Neural progenitor cell (in vitro differentiated cells): ENCODE measurements at regions not wholly inside any gene's neighbourhood (a gene's known extent, or its start where the extent isn't known, plus 50 kb on each side); places are given as distances from the start of the nearest gene placed in this dataset.

ENCODE experiments used
- CTCF ChIP-seq: fragments of 200-600 bp; sonication (generic); IDR thresholded peaks from 2 replicates; pipeline ENCODE4 v1.5.1; 2017; ENCODE audit warnings: antibody characterized with exemption, mild to moderate bottlenecking
- EZH2 ChIP-seq: fragments of 200-600 bp; sonication (generic); IDR thresholded peaks from 2 replicates; pipeline ENCODE4 v1.6.1; 2017; ENCODE audit warnings: antibody characterized with exemption, mild to moderate bottlenecking, moderate library complexity
- EZH2phosphoT487 ChIP-seq: fragments of 200-600 bp; sonication (generic); IDR thresholded peaks from 2 replicates; pipeline ENCODE4 v1.6.1; 2017; ENCODE audit warnings: antibody characterized with exemption

GRCh38 chr4:181870326-181870725, 372.9 kb upstream of the TENM3 start:
- TF ChIP-seq CTCF (no peak), EZH2phosphoT487 (no peak), EZH2 (no peak)
